GM23338 (cell line): ENCODE measurements at regions not wholly inside any gene's neighbourhood (a gene's known extent, or its start where the extent isn't known, plus 50 kb on each side); places are given as distances from the start of the nearest gene placed in this dataset.

Source experiments
- ATAC-seq: fragments of 200-7000 bp; cut with Tn5 transposase; 3 replicates; pipeline ENCODE4 v1.9.1; 2020
- DNase-seq: peaks from one replicate; pipeline ENCODE4 v3.0.0-alpha.2; 2015; ENCODE audit warnings: low spot score
- H2AFZ ChIP-seq: fragments of 200-600 bp; sonication (generic); 2 replicates; pipeline ENCODE4 v1.8.0; 2016; ENCODE audit warnings: antibody characterized with exemption, mild to moderate bottlenecking, moderate library complexity
- H3F3A ChIP-seq: fragments of 200-600 bp; sonication (generic); replicated peaks from 2 replicates; pipeline ENCODE4 v1.8.0; 2017; ENCODE audit warnings: antibody characterized with exemption, mixed run types, low read depth
- H3K27ac ChIP-seq: fragments of 200-600 bp; sonication (generic); 2 replicates; pipeline ENCODE4 v1.6.1; 2016; ENCODE audit warnings: low read depth
- H3K27me3 ChIP-seq: fragments of 200-600 bp; sonication (generic); 2 replicates; pipeline ENCODE4 v1.8.0; 2016; ENCODE audit warnings: mild to moderate bottlenecking, mixed run types, moderate library complexity; ENCODE audit not compliant: insufficient read depth
- H3K36me3 ChIP-seq: fragments of 200-600 bp; sonication (generic); 2 replicates; pipeline ENCODE4 v1.8.0; 2016; ENCODE audit warnings: mild to moderate bottlenecking; ENCODE audit not compliant: insufficient read depth
- H3K4me1 ChIP-seq: fragments of 200-600 bp; sonication (generic); 2 replicates; pipeline ENCODE4 v1.8.0; 2016; ENCODE audit warnings: mild to moderate bottlenecking, moderate library complexity; ENCODE audit not compliant: insufficient read depth
- H3K4me2 ChIP-seq: fragments of 200-600 bp; sonication (generic); 2 replicates; pipeline ENCODE4 v1.7.1; 2017; ENCODE audit warnings: mixed run types
- H3K4me3 ChIP-seq: fragments of 200-600 bp; sonication (generic); 2 replicates; pipeline ENCODE4 v1.6.1; 2016; ENCODE audit warnings: mixed run types
- H3K79me2 ChIP-seq: fragments of 200-600 bp; sonication (generic); replicated peaks from 2 replicates; pipeline ENCODE4 v1.8.0; 2017; ENCODE audit warnings: mild to moderate bottlenecking; ENCODE audit not compliant: insufficient read depth
- H3K9me2 ChIP-seq: fragments of 200-600 bp; sonication (generic); 2 replicates; pipeline ENCODE4 v1.8.0; 2017; ENCODE audit not compliant: insufficient read depth
- H4K20me1 ChIP-seq: fragments of 200-600 bp; sonication (generic); replicated peaks from 2 replicates; pipeline ENCODE4 v1.8.0; 2017; ENCODE audit warnings: mild to moderate bottlenecking; ENCODE audit not compliant: insufficient read depth
- H3K27ac Mint-ChIP-seq: 2 replicates; pipeline ENCODE4 v1.8.0; 2020; ENCODE audit warnings: inconsistent platforms, mild to moderate bottlenecking, moderate library complexity, mixed read lengths
- H3K27me3 Mint-ChIP-seq: 3 replicates; pipeline ENCODE4 v1.8.0; 2022; ENCODE audit warnings: low read depth, mild to moderate bottlenecking, moderate library complexity, mixed read lengths, inconsistent platforms; ENCODE audit not compliant: insufficient read depth, poor library complexity
- H3K36me3 Mint-ChIP-seq: 3 replicates; pipeline ENCODE4 v1.8.0; 2021; ENCODE audit warnings: low read depth, mild to moderate bottlenecking, inconsistent platforms, moderate library complexity, mixed read lengths
- H3K4me1 Mint-ChIP-seq: 3 replicates; pipeline ENCODE4 v1.8.0; 2020; ENCODE audit warnings: mild to moderate bottlenecking, inconsistent platforms, mixed read lengths
- H3K4me3 Mint-ChIP-seq: 3 replicates; pipeline ENCODE4 v1.8.0; 2021; ENCODE audit warnings: moderate library complexity, mild to moderate bottlenecking, inconsistent platforms, mixed read lengths
- H3K9me3 Mint-ChIP-seq: 3 replicates; pipeline ENCODE4 v1.8.0; 2020; ENCODE audit warnings: moderate library complexity, mild to moderate bottlenecking, inconsistent platforms, mixed read lengths
- CREB1 ChIP-seq: fragments of 250-450 bp; sonication (Bioruptor Pico); IDR thresholded peaks from 2 replicates; pipeline ENCODE4 v1.5.0; 2020; ENCODE audit warnings: low read depth, mild to moderate bottlenecking, moderate library complexity
- EZH2 ChIP-seq: fragments of 200-600 bp; sonication (generic); IDR thresholded peaks from one replicate; pipeline ENCODE4 v1.8.0; 2017; ENCODE audit warnings: antibody characterized with exemption, mild to moderate bottlenecking, low read depth; ENCODE audit not compliant: unreplicated experiment
- EZH2phosphoT487 ChIP-seq: fragments of 200-600 bp; sonication (generic); IDR thresholded peaks from one replicate; pipeline ENCODE4 v1.8.1; 2018; ENCODE audit warnings: antibody characterized with exemption; ENCODE audit not compliant: unreplicated experiment
- JUNB ChIP-seq: IDR thresholded peaks from one replicate; pipeline ENCODE4 v1.6.1; 2016; ENCODE audit warnings: antibody characterized with exemption; ENCODE audit not compliant: unreplicated experiment
- NANOG ChIP-seq: IDR thresholded peaks from 2 replicates; pipeline ENCODE4 v1.6.1; 2016; ENCODE audit warnings: antibody characterized with exemption, borderline replicate concordance
- POLR2AphosphoS5 ChIP-seq: IDR thresholded peaks from 2 replicates; pipeline ENCODE4 v1.6.1; 2016; ENCODE audit warnings: antibody characterized with exemption, low read depth
- STAT1 ChIP-seq: IDR thresholded peaks from one replicate; pipeline ENCODE4 v1.6.1; 2016; ENCODE audit warnings: antibody characterized with exemption; ENCODE audit not compliant: unreplicated experiment
- ZNF114 ChIP-seq: fragments of 250-450 bp; sonication (Bioruptor Pico); IDR thresholded peaks from 2 replicates; pipeline ENCODE4 v1.5.0; 2020; ENCODE audit warnings: mild to moderate bottlenecking, moderate library complexity
- ZNF331 ChIP-seq: fragments of 250-450 bp; sonication (Bioruptor Pico); IDR thresholded peaks from 2 replicates; pipeline ENCODE4 v1.5.0; 2020; ENCODE audit warnings: low read depth, mild to moderate bottlenecking, moderate library complexity
- ZNF462 ChIP-seq: fragments of 250-450 bp; sonication (Bioruptor Pico); IDR thresholded peaks from 2 replicates; pipeline ENCODE4 v1.5.0; 2020; ENCODE audit warnings: mild to moderate bottlenecking, moderate library complexity
- TF ChIP-seq, protein P1 (sequence below), 2 experiments: fragments of 200-600 bp in 1 of 2; sonication (generic) in 1 of 2; conservative IDR thresholded peaks; 2 replicates each; pipeline versions ENCODE4 v1.5.1 to v1.6.1; 2016 to 2017; ENCODE audit warnings: antibody characterized with exemption in 2 of 2, low read depth in 2 of 2, mild to moderate bottlenecking in 2 of 2, moderate library complexity in 1 of 2

DNA sequence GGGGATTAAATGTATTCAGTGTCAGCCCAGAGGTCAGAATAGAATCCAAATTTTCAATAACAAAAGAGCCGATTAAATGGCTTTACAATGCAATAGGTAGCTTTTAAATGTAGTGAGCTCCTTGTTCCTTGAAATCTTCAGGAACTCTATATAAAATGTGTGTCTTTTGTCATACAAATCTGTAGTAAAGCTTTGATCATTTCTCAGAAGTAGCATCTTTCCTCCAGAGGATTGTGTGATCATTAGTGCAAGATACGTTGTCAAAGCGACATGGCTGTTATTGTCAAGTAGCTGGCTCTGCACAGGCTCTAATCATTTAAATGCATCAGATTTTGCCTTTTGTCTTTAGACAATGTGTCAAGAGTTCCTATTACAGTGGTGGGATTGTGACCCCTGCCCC lies 116.1 kb upstream of the NAMPT start:
- peaks cover 16% of the 10 kb centered on the region; the same call in 1 of the 2 replicates for H3K9me2 ChIP-seq
- Mint-ChIP-seq H3K36me3 (peaks cover 6% of the 10 kb centered on the region; the same call in 1 of the 3 replicates), H3K9me3 (peaks cover 4% of the 10 kb centered on the region; the same call in 2 of the 3 replicates), H3K27me3 (peaks cover 7% of the 10 kb centered on the region), H3K4me3 (no peak overlapping the region), H3K27ac (no peak overlapping the region), H3K4me1 (peaks cover 16% of the 10 kb centered on the region)
- DNase-seq (peak; percentile 43), ATAC-seq (no peak; the same call in 2 of the 3 replicates)
- H3K4me3 ChIP-seq = no peak overlapping the region
- no peaks in the 10 kb centered on the region for H3K36me3 ChIP-seq
- H4K20me1 ChIP-seq = no peaks in the 10 kb centered on the region
- TF ChIP-seq ZNF331 (CRISPR knock-in tag) (no peak), EZH2 (no peak), JUNB (no peak)
- TF ChIP-seq, protein P1, sequence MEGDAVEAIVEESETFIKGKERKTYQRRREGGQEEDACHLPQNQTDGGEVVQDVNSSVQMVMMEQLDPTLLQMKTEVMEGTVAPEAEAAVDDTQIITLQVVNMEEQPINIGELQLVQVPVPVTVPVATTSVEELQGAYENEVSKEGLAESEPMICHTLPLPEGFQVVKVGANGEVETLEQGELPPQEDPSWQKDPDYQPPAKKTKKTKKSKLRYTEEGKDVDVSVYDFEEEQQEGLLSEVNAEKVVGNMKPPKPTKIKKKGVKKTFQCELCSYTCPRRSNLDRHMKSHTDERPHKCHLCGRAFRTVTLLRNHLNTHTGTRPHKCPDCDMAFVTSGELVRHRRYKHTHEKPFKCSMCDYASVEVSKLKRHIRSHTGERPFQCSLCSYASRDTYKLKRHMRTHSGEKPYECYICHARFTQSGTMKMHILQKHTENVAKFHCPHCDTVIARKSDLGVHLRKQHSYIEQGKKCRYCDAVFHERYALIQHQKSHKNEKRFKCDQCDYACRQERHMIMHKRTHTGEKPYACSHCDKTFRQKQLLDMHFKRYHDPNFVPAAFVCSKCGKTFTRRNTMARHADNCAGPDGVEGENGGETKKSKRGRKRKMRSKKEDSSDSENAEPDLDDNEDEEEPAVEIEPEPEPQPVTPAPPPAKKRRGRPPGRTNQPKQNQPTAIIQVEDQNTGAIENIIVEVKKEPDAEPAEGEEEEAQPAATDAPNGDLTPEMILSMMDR (conservative IDR thresholded peaks at IDR 0.05; ENCODE audit: low read depth in 2 of 2) = no peak
- H3K4me2 ChIP-seq = no peak overlapping the region
- no peak overlapping the region for H2AFZ ChIP-seq
- no peaks in the 10 kb centered on the region for H3F3A ChIP-seq
- H3K27ac ChIP-seq = no peak overlapping the region
- peaks cover 14% of the 10 kb centered on the region; the same call in 1 of the 2 replicates for H3K27me3 ChIP-seq
- no peaks in the 10 kb centered on the region for H3K79me2 ChIP-seq
- no peaks in the 10 kb centered on the region; the same call in 1 of the 2 replicates for H3K4me1 ChIP-seq

DNA sequence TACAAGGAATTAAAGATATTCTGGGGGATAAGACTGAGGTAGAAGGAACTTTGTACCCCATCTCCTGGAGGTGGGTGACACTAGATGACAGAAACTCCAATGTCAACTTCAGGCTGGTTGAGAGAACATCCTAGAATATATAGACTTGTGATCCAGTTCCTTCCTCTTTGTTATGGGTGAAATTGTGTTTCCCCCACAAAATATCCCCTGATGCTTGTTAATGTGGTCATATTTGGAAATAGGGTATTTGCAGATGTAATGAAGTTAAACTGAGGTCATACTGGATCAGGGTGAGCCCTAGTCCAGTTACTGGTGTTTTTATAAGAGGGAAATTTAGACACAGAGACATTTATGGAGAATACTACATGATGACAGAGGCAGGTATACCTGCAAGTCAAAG lies 114.0 kb upstream of the NAMPT start:
- ATAC-seq (no peak), DNase-seq (no peak)
- H3K4me1 Mint-ChIP-seq = peaks cover 26% of the 10 kb centered on the region
- Histone ChIP-seq H3K9me2 (peaks cover 16% of the 10 kb centered on the region; the same call in 1 of the 2 replicates), H3K27me3 (peaks cover 14% of the 10 kb centered on the region; the same call in 1 of the 2 replicates), H3K27ac (no peak overlapping the region), H3K4me3 (no peak overlapping the region), H3K4me1 (no peaks in the 10 kb centered on the region; the same call in 1 of the 2 replicates), H3F3A (no peaks in the 10 kb centered on the region), H3K36me3 (no peaks in the 10 kb centered on the region), H3K79me2 (no peaks in the 10 kb centered on the region), H2AFZ (no peak overlapping the region), H4K20me1 (no peaks in the 10 kb centered on the region), H3K4me2 (no peak overlapping the region)
- H3K27me3 Mint-ChIP-seq = peaks cover 7% of the 10 kb centered on the region
- no peak overlapping the region for H3K27ac Mint-ChIP-seq
- TF ChIP-seq ZNF462 (CRISPR knock-in tag) = no peak
- no peak for TF ChIP-seq STAT1
- TF ChIP-seq EZH2phosphoT487 = no peak
- TF ChIP-seq ZNF114 (CRISPR knock-in tag) = no peak
- TF ChIP-seq ZNF331 (CRISPR knock-in tag) = no peak
- TF ChIP-seq NANOG = no peak
- TF ChIP-seq CREB1 = no peak
- TF ChIP-seq POLR2AphosphoS5 = no peak
- peaks cover under 1% of the 10 kb centered on the region; the same call in 1 of the 3 replicates for H3K9me3 Mint-ChIP-seq
- H3K36me3 Mint-ChIP-seq = peaks cover 3% of the 10 kb centered on the region; the same call in 1 of the 3 replicates
- H3K4me3 Mint-ChIP-seq = no peak overlapping the region
